HepG2 (cell line): ENCODE measurements at regions not wholly inside any gene's neighbourhood (a gene's known extent, or its start where the extent isn't known, plus 50 kb on each side); places are given as distances from the start of the nearest gene placed in this dataset.

ENCODE experiments used
- BCL6 ChIP-seq: IDR thresholded peaks from 2 replicates; pipeline ENCODE4 v1.6.1; 2016; ENCODE audit warnings: missing genetic modification reagents, missing compliant biosample characterization
- ELF1 ChIP-seq: sonication (generic); formaldehyde crosslinking; IDR thresholded peaks from 2 replicates; pipeline ENCODE4 v1.4.0; 2020; ENCODE audit warnings: missing genetic modification reagents
- HDAC6 ChIP-seq: fragments of 200-600 bp; sonication (generic); IDR thresholded peaks from 2 replicates; pipeline ENCODE4 v1.7.0; 2017; ENCODE audit warnings: mild to moderate bottlenecking, antibody characterized with exemption, low read length, low read depth
- JUNB ChIP-seq: sonication (generic); formaldehyde crosslinking; IDR thresholded peaks from 2 replicates; pipeline ENCODE4 v1.8.0; 2022; ENCODE audit warnings: missing genetic modification reagents, mild to moderate bottlenecking, borderline replicate concordance
- NONO ChIP-seq, 2 experiments: fragments of 450-650 bp in 1 of 2; sonication (generic) in 1 of 2; formaldehyde crosslinking in 1 of 2; IDR thresholded peaks in 1 of 2; conservative IDR thresholded peaks in 1 of 2; 2 replicates each; pipeline versions ENCODE4 v1.6.1 to v1.8.0; 2017 to 2022; ENCODE audit warnings: mild to moderate bottlenecking in 1 of 2, missing genetic modification reagents in 1 of 2, moderate library complexity in 1 of 2
- POLR2A ChIP-seq, 2 experiments: IDR thresholded peaks; 2 replicates each; pipeline ENCODE4 v1.6.1; 2011; ENCODE audit warnings: low read depth in 2 of 2, low read length in 2 of 2, mild to moderate bottlenecking in 1 of 2, moderate library complexity in 1 of 2; ENCODE audit not compliant: insufficient read depth in 1 of 2
- TF ChIP-seq, protein P1 (sequence below): IDR thresholded peaks from 2 replicates; pipeline ENCODE4 v1.6.1; 2012; ENCODE audit warnings: inconsistent platforms
- TF ChIP-seq, protein P2 (sequence below): sonication (generic); formaldehyde crosslinking; IDR thresholded peaks from 2 replicates; pipeline ENCODE4 v1.8.1; 2022; ENCODE audit warnings: mild to moderate bottlenecking, missing genetic modification reagents
- TF ChIP-seq, protein P3 (sequence below): sonication (generic); formaldehyde crosslinking; conservative IDR thresholded peaks from 2 replicates; pipeline ENCODE4 v1.4.0; 2020; ENCODE audit warnings: missing genetic modification reagents

DNA sequence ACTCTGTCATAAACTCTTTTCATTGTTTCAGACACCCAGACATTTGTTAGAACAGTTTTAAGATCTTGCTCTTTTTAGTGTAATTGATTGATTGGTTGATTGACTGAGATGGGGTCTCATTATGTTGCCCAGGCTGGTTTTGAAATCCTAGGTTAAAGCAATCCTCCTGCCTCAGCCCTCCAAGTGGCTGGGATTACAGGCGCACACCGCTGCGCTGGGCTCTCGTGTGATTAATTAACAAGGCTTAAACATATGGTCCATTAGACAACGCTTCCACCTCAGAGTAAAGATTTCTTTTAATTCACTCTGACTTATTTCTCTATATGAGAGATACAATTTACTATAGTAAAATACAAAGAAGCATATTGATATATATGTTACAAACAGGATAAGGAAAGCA lies 114.0 kb upstream of the C2CD4B start:
- no peak for TF ChIP-seq BCL6 (CRISPR knock-in tag)
- TF ChIP-seq NONO (IDR thresholded peaks at IDR 0.05), result no peak
- no peak for TF ChIP-seq NONO (CRISPR knock-in tag; conservative IDR thresholded peaks at IDR 0.05)
- TF ChIP-seq, protein P1, sequence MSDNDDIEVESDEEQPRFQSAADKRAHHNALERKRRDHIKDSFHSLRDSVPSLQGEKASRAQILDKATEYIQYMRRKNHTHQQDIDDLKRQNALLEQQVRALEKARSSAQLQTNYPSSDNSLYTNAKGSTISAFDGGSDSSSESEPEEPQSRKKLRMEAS, result no peak
- TF ChIP-seq, protein P2, sequence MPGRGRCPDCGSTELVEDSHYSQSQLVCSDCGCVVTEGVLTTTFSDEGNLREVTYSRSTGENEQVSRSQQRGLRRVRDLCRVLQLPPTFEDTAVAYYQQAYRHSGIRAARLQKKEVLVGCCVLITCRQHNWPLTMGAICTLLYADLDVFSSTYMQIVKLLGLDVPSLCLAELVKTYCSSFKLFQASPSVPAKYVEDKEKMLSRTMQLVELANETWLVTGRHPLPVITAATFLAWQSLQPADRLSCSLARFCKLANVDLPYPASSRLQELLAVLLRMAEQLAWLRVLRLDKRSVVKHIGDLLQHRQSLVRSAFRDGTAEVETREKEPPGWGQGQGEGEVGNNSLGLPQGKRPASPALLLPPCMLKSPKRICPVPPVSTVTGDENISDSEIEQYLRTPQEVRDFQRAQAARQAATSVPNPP (CRISPR knock-in tag), result no peak
- TF ChIP-seq POLR2A (IDR thresholded peaks at IDR 0.05; ENCODE audit: insufficient read depth in 1 of 2, low read depth in 2 of 2, low read length in 2 of 2), result no peak
- TF ChIP-seq HDAC6, result no peak
- TF ChIP-seq ELF1, result no peak
- TF ChIP-seq, protein P3, sequence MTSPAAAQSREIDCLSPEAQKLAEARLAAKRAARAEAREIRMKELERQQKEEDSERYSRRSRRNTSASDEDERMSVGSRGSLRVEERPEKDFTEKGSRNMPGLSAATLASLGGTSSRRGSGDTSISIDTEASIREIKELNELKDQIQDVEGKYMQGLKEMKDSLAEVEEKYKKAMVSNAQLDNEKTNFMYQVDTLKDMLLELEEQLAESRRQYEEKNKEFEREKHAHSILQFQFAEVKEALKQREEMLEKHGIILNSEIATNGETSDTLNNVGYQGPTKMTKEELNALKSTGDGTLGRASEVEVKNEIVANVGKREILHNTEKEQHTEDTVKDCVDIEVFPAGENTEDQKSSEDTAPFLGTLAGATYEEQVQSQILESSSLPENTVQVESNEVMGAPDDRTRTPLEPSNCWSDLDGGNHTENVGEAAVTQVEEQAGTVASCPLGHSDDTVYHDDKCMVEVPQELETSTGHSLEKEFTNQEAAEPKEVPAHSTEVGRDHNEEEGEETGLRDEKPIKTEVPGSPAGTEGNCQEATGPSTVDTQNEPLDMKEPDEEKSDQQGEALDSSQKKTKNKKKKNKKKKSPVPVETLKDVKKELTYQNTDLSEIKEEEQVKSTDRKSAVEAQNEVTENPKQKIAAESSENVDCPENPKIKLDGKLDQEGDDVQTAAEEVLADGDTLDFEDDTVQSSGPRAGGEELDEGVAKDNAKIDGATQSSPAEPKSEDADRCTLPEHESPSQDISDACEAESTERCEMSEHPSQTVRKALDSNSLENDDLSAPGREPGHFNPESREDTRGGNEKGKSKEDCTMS (CRISPR knock-in tag), result no peak
- no peak for TF ChIP-seq JUNB
